GM12878 (cell line): ENCODE measurements at regions not wholly inside any gene's neighbourhood (a gene's known extent, or its start where the extent isn't known, plus 50 kb on each side); places are given as distances from the start of the nearest gene placed in this dataset.
A peak's percentile ranks its signal among the peaks of the same experiment; 100 is the strongest.

Source experiments
- ATAC-seq: fragments of 200-7000 bp; cut with Tn5 transposase; 3 replicates; pipeline ENCODE4 v1.9.1; 2020; ENCODE audit warnings: mild to moderate bottlenecking, moderate library complexity
- BruUV-seq: library from RNA; stranded (reverse); fragments of 400-500 nt; replicated peaks from 2 replicates; lab custom pipeline; 2021; lab: Mats Ljungman, UMichigan
- CTCF ChIA-PET: fragments of 300-600 bp; sonication (Branson Sonifier 250); formaldehyde crosslinking; extraction: SDS; loops from one replicate; lab custom pipeline; 2021; ENCODE audit warnings: inconsistent platforms; lab: Yijun Ruan, JAX
- POLR2A ChIA-PET: fragments of 350-600 bp; formaldehyde crosslinking; extraction: SDS; loops from one replicate; lab custom pipeline; 2021; ENCODE audit warnings: inconsistent platforms; lab: Charles Lee
- RAD21 ChIA-PET: fragments of 300-600 bp; sonication (Branson Sonifier 250); formaldehyde crosslinking; loops from one replicate; lab custom pipeline; 2023; ENCODE audit warnings: antibody characterized with exemption; ENCODE audit not compliant: unreplicated experiment; lab: Charles Lee
- SMC1A ChIA-PET: fragments of 300-600 bp; sonication (Branson Sonifier 250); formaldehyde crosslinking; loops from one replicate; lab custom pipeline; 2023; ENCODE audit not compliant: unreplicated experiment, uncharacterized antibody; lab: Charles Lee
- DNase-seq: peaks from one replicate; pipeline ENCODE4 v3.0.0-alpha.2; 2011; ENCODE audit warnings: low read depth, low spot score
- FAIRE-seq: peaks from 3 replicates; lab custom pipeline; 2011; peaks lifted over from hg19 to GRCh38; lab: Jason Lieb, UNC
- H2AFZ ChIP-seq: 2 replicates; pipeline ENCODE4 v1.6.0; 2011; ENCODE audit warnings: low read depth, low read length, control low read depth; ENCODE audit not compliant: control insufficient read depth
- H3K27ac ChIP-seq: 2 replicates; pipeline ENCODE4 v1.5.1; 2011; ENCODE audit warnings: control low read depth; ENCODE audit not compliant: control insufficient read depth, insufficient read depth
- H3K27me3 ChIP-seq, 2 experiments: replicated peaks in 1 of 2; 2 replicates each; pipeline versions ENCODE4 v1.6.0 to v1.6.1; 2011; ENCODE audit warnings: low read length in 1 of 2; ENCODE audit not compliant: control insufficient read depth in 2 of 2, insufficient read depth in 2 of 2
- H3K36me3 ChIP-seq, 2 experiments: 2 replicates each; pipeline ENCODE4 v1.5.1; 2011; ENCODE audit warnings: low read length in 1 of 2; ENCODE audit not compliant: control insufficient read depth in 2 of 2, insufficient read depth in 2 of 2
- H3K4me1 ChIP-seq: 2 replicates; pipeline ENCODE4 v1.6.1; 2011; ENCODE audit warnings: mild to moderate bottlenecking, low read length, moderate library complexity, mixed read lengths; ENCODE audit not compliant: control insufficient read depth, insufficient read depth
- H3K4me2 ChIP-seq: 2 replicates; pipeline ENCODE4 v1.6.0; 2011; ENCODE audit warnings: control low read depth; ENCODE audit not compliant: control insufficient read depth, insufficient read depth
- H3K4me3 ChIP-seq: fragments of 200-600 bp; sonication (generic); 2 replicates; pipeline ENCODE4 v1.5.1; 2016
- H3K79me2 ChIP-seq: 2 replicates; pipeline ENCODE4 v1.6.0; 2011; ENCODE audit warnings: low read length; ENCODE audit not compliant: control insufficient read depth, insufficient read depth
- H3K9ac ChIP-seq: 2 replicates; pipeline ENCODE4 v1.8.0; 2011; ENCODE audit warnings: low read length, control low read depth, mixed read lengths; ENCODE audit not compliant: control insufficient read depth, insufficient read depth
- H3K9me3 ChIP-seq: replicated peaks from 3 replicates; pipeline ENCODE4 v1.5.1; 2011; ENCODE audit warnings: mild to moderate bottlenecking, low read length; ENCODE audit not compliant: control insufficient read depth, insufficient read depth
- H4K20me1 ChIP-seq: 2 replicates; pipeline ENCODE4 v1.6.0; 2011; ENCODE audit not compliant: control insufficient read depth, insufficient read depth
- CUX1 ChIP-seq: IDR thresholded peaks from 2 replicates; pipeline ENCODE4 v1.6.1; 2012; ENCODE audit warnings: improper control_type of control experiment, low read depth, low read length; ENCODE audit not compliant: insufficient replicate concordance
- EGR1 ChIP-seq, 2 experiments: IDR thresholded peaks; 1 replicate in 1 of 2; 2 replicates in 1 of 2; pipeline ENCODE4 v1.6.1; 2011 to 2012; ENCODE audit warnings: low read depth in 2 of 2, low read length in 2 of 2, borderline replicate concordance in 1 of 2, mild to moderate bottlenecking in 1 of 2, moderate library complexity in 1 of 2
- EP300 ChIP-seq, 2 experiments: fragments of 150-350 bp in 1 of 2; IDR thresholded peaks; 2 replicates each; pipeline ENCODE4 v1.6.1; 2011 to 2012; ENCODE audit warnings: low read depth in 2 of 2, low read length in 2 of 2, borderline replicate concordance in 1 of 2, improper control_type of control experiment in 1 of 2, inconsistent platforms in 1 of 2; ENCODE audit not compliant: control insufficient read depth in 1 of 2
- ETV6 ChIP-seq, 2 experiments: fragments of 450-650 bp in 1 of 2; IDR thresholded peaks in 1 of 2; conservative IDR thresholded peaks in 1 of 2; 2 replicates each; pipeline ENCODE4 v1.6.1; 2014; ENCODE audit warnings: antibody characterized with exemption in 1 of 2, borderline replicate concordance in 1 of 2, low read depth in 1 of 2, mild to moderate bottlenecking in 1 of 2, moderate library complexity in 1 of 2
- MTA2 ChIP-seq: fragments of 450-650 bp; IDR thresholded peaks from 2 replicates; pipeline ENCODE4 v1.6.1; 2016; ENCODE audit warnings: low read depth, mild to moderate bottlenecking, moderate library complexity
- RELA ChIP-seq: fragments of 450-650 bp; IDR thresholded peaks from 2 replicates; pipeline ENCODE4 v1.8.0; 2014; ENCODE audit warnings: borderline replicate concordance; ENCODE audit not compliant: partially characterized antibody
- REST ChIP-seq: IDR thresholded peaks from 2 replicates; pipeline ENCODE4 v1.6.1; 2012; ENCODE audit warnings: mild to moderate bottlenecking, low read depth, low read length
- SKIL ChIP-seq: fragments of 450-650 bp; IDR thresholded peaks from 2 replicates; pipeline ENCODE4 v1.6.1; 2017; ENCODE audit warnings: mild to moderate bottlenecking, low read depth, inconsistent platforms; ENCODE audit not compliant: poor library complexity, severe bottlenecking
- TCF12 ChIP-seq: IDR thresholded peaks from 2 replicates; pipeline ENCODE4 v1.6.1; 2011; ENCODE audit warnings: low read depth, mild to moderate bottlenecking, low read length
- WGBS: methylation state at CpG from one replicate; pipeline ENCODE4 v1.1.6; 2016; ENCODE audit warnings: low lambda C conversion rate; ENCODE audit not compliant: insufficient replicate concordance, insufficient coverage; ENCODE audit errors: missing lambda C conversion rate; 5-methylcytosine and 5-hydroxymethylcytosine counted together
- in situ Hi-C: fragments of 300-500 bp; cut with MboI; formaldehyde crosslinking; loops from 9 replicates; pipeline ENCODE4 v1.14.3; 2018; ENCODE audit warnings: mixed read lengths
- intact Hi-C: fragments of 100-400 bp; cut with micrococcal nuclease; formaldehyde crosslinking; loops from one replicate; pipeline ENCODE4 v1.14.2; 2022; ENCODE audit not compliant: unreplicated experiment

- no peak for TF ChIP-seq EP300 (IDR thresholded peaks at IDR 0.05; ENCODE audit: borderline replicate concordance in 1 of 2, control insufficient read depth in 1 of 2, low read depth in 2 of 2, low read length in 2 of 2)
- TF ChIP-seq RELA, result no peak
- TF ChIP-seq, all 136 proteins: peak for 0
Observed at GRCh38 chr9:85433046-85433445, 308.7 kb downstream of the AGTPBP1 start (continued).

- intact Hi-C loops (no loop called here), in situ Hi-C loops (no loop called here)
- Histone ChIP-seq H2AFZ (peak overlapping the region; percentile 19; the same call in 1 of the 2 replicates), H3K4me3 (no peak overlapping the region), H3K4me1 (no peaks in the 10 kb centered on the region), H4K20me1 (no peaks in the 10 kb centered on the region), H3K9ac (no peak overlapping the region), H3K27me3 (no peaks in the 10 kb centered on the region), H3K9me3 (no peaks in the 10 kb centered on the region; the same call in 2 of the 3 replicates), H3K4me2 (no peak overlapping the region), H3K27ac (no peak overlapping the region), H3K79me2 (no peaks in the 10 kb centered on the region), H3K36me3 (no peaks in the 10 kb centered on the region)
- ATAC-seq, result no peak
- ChIA-PET CTCF (interaction anchor here (0.6 to 1.2 kb wide), 5 partner anchors 10 to 178 kb away, joined by 3 to 4 read pairs (median 3); no protein-coding TSS in a partner anchor), SMC1A (interaction anchor here (1.3 to 1.8 kb wide), 3 partner anchors 10 to 178 kb away, joined by 3 to 5 read pairs (median 5); no protein-coding TSS in a partner anchor), RAD21 (no interaction called here), POLR2A (interaction anchor here (0.5 to 1.0 kb wide), 2 partner anchors 11 to 179 kb away, joined by 3 read pairs; no protein-coding TSS in a partner anchor)
- no TSS peak for BruUV-seq
- DNase-seq, result no peak
- 14% methylated on average over 3 of the region's 3 CpGs for WGBS
- FAIRE-seq, result no peak
- TF ChIP-seq CUX1 (no peak), SKIL (no peak), REST (no peak), MTA2 (no peak), EGR1 (IDR thresholded peaks at IDR 0.05; ENCODE audit: borderline replicate concordance in 1 of 2, low read depth in 2 of 2, low read length in 2 of 2) (no peak), TCF12 (no peak), ETV6 (conservative IDR thresholded peaks at IDR 0.05 in 1 of 2, IDR thresholded peaks at IDR 0.05 in 1 of 2; ENCODE audit: borderline replicate concordance in 1 of 2, low read depth in 1 of 2) (no peak)
Observed at GRCh38 chr9:85432599-85432998, 309.2 kb downstream of the AGTPBP1 start.
